Choroid plexus epithelial cell (primary cell): ENCODE measurements at regions not wholly inside any gene's neighbourhood (a gene's known extent, or its start where the extent isn't known, plus 50 kb on each side); places are given as distances from the start of the nearest gene placed in this dataset.

Experiments
- DNase-seq: peaks from one replicate; pipeline ENCODE4 v3.0.0-alpha.2; 2010; ENCODE audit warnings: low read depth
- H3K4me3 ChIP-seq: 2 replicates; pipeline ENCODE4 v1.5.1; 2011; ENCODE audit warnings: low read depth, mild to moderate bottlenecking, control low read depth, low read length, moderate library complexity
- CTCF ChIP-seq: conservative IDR thresholded peaks from 2 replicates; pipeline ENCODE4 v1.5.1; 2011; ENCODE audit warnings: low read depth, mild to moderate bottlenecking, control low read depth, inconsistent platforms, low read length, moderate library complexity

- no peak for TF ChIP-seq CTCF
- no peak for DNase-seq
- no peak overlapping the region for H3K4me3 ChIP-seq
These were observed 123.6 kb downstream of the IRX2 start for GRCh38 chr5:2627867-2628266.

- no peak overlapping the region for H3K4me3 ChIP-seq
- no peak for DNase-seq
- no peak for TF ChIP-seq CTCF
These were observed 124.9 kb downstream of the IRX2 start for GRCh38 chr5:2626572-2626971.

- no peak overlapping the region for H3K4me3 ChIP-seq
- DNase-seq = no peak
- TF ChIP-seq CTCF = no peak
These were observed 128.6 kb downstream of the IRX2 start for GRCh38 chr5:2622866-2623265.

- H3K4me3 ChIP-seq = no peak overlapping the region
These were observed 129.8 kb downstream of the IRX2 start for GRCh38 chr5:2621631-2622030.

GRCh38 chr5:2619216-2619615 is 132.3 kb downstream of the IRX2 start:
- no peak for DNase-seq
- H3K4me3 ChIP-seq = no peak overlapping the region
- no peak for TF ChIP-seq CTCF

More at GRCh38 chr5:2621631-2622030, 129.8 kb downstream of the IRX2 start:
- TF ChIP-seq CTCF = no peak
- no peak for DNase-seq

GRCh38 chr5:2617461-2617860 is 134.0 kb downstream of the IRX2 start:
- no peak overlapping the region for H3K4me3 ChIP-seq
- no peak for TF ChIP-seq CTCF
- no peak for DNase-seq

- TF ChIP-seq CTCF = no peak
- no peak overlapping the region for H3K4me3 ChIP-seq
- DNase-seq = no peak
These were observed 135.6 kb downstream of the IRX2 start for GRCh38 chr5:2615917-2616316.
